G401.6 (cell line): ENCODE measurements at regions not wholly inside any gene's neighbourhood (a gene's known extent, or its start where the extent isn't known, plus 50 kb on each side); places are given as distances from the start of the nearest gene placed in this dataset.
"Not testable (repeated sequence)": the region's sequence is repeated elsewhere in the genome, so short reads cannot be mapped to it uniquely, and the experiment has no call there.

Source experiments
- FAIRE-seq: peaks from 2 replicates; lab custom pipeline; 2012; peaks lifted over from hg19 to GRCh38; lab: Jason Lieb, UNC

- no peak for FAIRE-seq
Measured at GRCh38 chr4:137738375-137738990, 206.2 kb upstream of the PCDH18 start.

GRCh38 chr4:137735561-137736104 is 203.3 kb upstream of the PCDH18 start:
- no peak for FAIRE-seq

- not testable (repeated sequence) for FAIRE-seq
Measured at GRCh38 chr4:137733174-137734141, 201.2 kb upstream of the PCDH18 start.

GRCh38 chr4:137722910-137723309 is 190.6 kb upstream of the PCDH18 start:
- no peak for FAIRE-seq

GRCh38 chr4:137711502-137711901 is 179.2 kb upstream of the PCDH18 start:
- FAIRE-seq = no peak

GRCh38 chr4:137707626-137708025 is 175.3 kb upstream of the PCDH18 start:
- no peak for FAIRE-seq

- FAIRE-seq = no peak
Measured at GRCh38 chr4:137707102-137707620, 174.9 kb upstream of the PCDH18 start.

GRCh38 chr4:137705171-137705783 is 173.0 kb upstream of the PCDH18 start:
- FAIRE-seq = no peak

- FAIRE-seq = no peak
Measured at GRCh38 chr4:137703195-137703594, 170.9 kb upstream of the PCDH18 start.

GRCh38 chr4:137702512-137702911 is 170.2 kb upstream of the PCDH18 start:
- no peak for FAIRE-seq

- no peak for FAIRE-seq
Measured at GRCh38 chr4:137701401-137701800, 169.1 kb upstream of the PCDH18 start.

- no peak for FAIRE-seq
Measured at GRCh38 chr4:137700751-137701150, 168.5 kb upstream of the PCDH18 start.

- FAIRE-seq = no peak
Measured at GRCh38 chr4:137700072-137700471, 167.8 kb upstream of the PCDH18 start.

- FAIRE-seq = no peak
Measured at GRCh38 chr4:137694138-137694537, 161.8 kb upstream of the PCDH18 start.

- no peak for FAIRE-seq
Measured at GRCh38 chr4:137693641-137694040, 161.3 kb upstream of the PCDH18 start.

GRCh38 chr4:137692205-137692604 is 159.9 kb upstream of the PCDH18 start:
- no peak for FAIRE-seq

GRCh38 chr4:137688651-137689050 is 156.4 kb upstream of the PCDH18 start:
- no peak for FAIRE-seq

- FAIRE-seq = no peak
Measured at GRCh38 chr4:137685357-137685756, 153.1 kb upstream of the PCDH18 start.

- FAIRE-seq = no peak
Measured at GRCh38 chr4:137681081-137681480, 148.8 kb upstream of the PCDH18 start.

- FAIRE-seq = no peak
Measured at GRCh38 chr4:137678796-137679195, 146.5 kb upstream of the PCDH18 start.

GRCh38 chr4:137677863-137678262 is 145.6 kb upstream of the PCDH18 start:
- FAIRE-seq = no peak

- FAIRE-seq = no peak
Measured at GRCh38 chr4:137676357-137676998, 144.2 kb upstream of the PCDH18 start.
